ENCODE measurements at regions not wholly inside any gene's neighbourhood (a gene's known extent, or its start where the extent isn't known, plus 50 kb on each side); places are given as distances from the start of the nearest gene placed in this dataset.

DNA sequence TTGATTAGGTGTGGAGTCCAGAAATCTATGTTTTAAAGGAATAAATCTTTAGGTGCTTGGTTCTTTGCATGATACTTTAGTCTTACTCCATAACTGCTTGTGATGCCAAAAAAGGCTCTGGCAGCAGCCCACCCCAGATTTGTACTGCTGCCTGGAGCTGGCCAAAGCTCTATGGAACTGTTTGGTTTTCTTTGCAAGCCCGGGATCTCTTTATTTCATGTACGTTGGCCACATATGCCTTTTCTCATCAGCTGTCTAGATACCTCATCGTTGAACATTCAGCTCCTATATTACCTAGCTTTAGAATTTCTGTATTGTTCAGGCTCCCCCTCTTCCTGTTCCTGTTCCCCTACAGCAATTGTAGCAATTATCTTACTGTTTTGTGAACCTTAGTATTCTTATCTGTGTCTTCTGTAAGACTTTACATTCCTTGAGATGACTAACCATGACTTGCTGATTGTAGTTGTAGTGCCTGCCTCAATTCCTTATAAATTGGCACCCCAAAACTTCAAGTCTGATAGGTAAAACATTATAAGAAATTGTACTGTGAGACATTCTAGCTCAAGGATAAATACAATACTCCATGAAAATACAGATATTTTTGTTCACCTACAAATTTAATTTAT lies 199.4 kb upstream of the GPRIN3 start:
- Histone ChIP-seq H3K27me3 (no peaks in the 10 kb centered on the region), H3K4me3 (no peak overlapping the region), H3K9ac (ENCODE audit: low read depth in 2 of 2, low read length in 2 of 2) (no peak overlapping the region), H3K9me3 (no peaks in the 10 kb centered on the region), H3K4me1 (no peaks in the 10 kb centered on the region), H3K36me3 (no peaks in the 10 kb centered on the region), H3K27ac (no peak overlapping the region)
- DNase-seq: no peak
- no peak for TF ChIP-seq CTCF (IDR thresholded peaks at IDR 0.05)
- intact Hi-C loops (cut with DNase I): no loop called here

DNA sequence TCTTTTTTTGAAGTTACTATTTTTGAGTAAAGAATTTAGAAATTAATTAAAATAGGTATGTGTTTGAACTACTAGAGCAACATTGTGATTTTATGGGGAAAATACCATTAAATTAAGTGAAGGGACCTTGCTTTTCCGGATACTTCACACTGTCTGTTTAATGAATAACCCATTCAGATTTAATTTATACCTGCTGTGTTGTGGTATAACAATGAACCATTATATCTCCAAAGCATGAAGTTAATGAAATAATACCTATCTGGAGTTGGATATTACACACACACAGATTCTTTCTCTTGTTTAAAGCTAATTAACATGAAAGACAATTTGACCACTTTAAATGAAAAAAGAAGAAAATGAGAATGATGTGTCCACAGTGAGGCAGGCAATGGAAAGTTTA lies 195.0 kb upstream of the GPRIN3 start:
- Histone ChIP-seq H3K4me1 (no peaks in the 10 kb centered on the region), H3K9me3 (no peaks in the 10 kb centered on the region), H3K36me3 (no peaks in the 10 kb centered on the region), H3K4me3 (no peak overlapping the region), H3K27ac (no peak overlapping the region), H3K27me3 (no peaks in the 10 kb centered on the region), H3K9ac (ENCODE audit: low read depth in 2 of 2, low read length in 2 of 2) (no peak overlapping the region)
- intact Hi-C loops (cut with DNase I): no loop called here
- no peak for TF ChIP-seq CTCF (IDR thresholded peaks at IDR 0.05)
- no peak for DNase-seq

GRCh38 chr4:89497517-89498308 lies 190.1 kb upstream of the GPRIN3 start:
- Histone ChIP-seq H3K27me3 (no peaks in the 10 kb centered on the region), H3K9ac (ENCODE audit: low read depth in 2 of 2, low read length in 2 of 2) (no peak overlapping the region), H3K4me1 (no peaks in the 10 kb centered on the region), H3K4me3 (no peak overlapping the region), H3K27ac (peak overlapping the region; percentile 4), H3K9me3 (no peaks in the 10 kb centered on the region), H3K36me3 (no peaks in the 10 kb centered on the region)
- DNase-seq: peak; percentile 25
- TF ChIP-seq CTCF (IDR thresholded peaks at IDR 0.05): no peak
- intact Hi-C loops (cut with DNase I): no loop called here

DNA sequence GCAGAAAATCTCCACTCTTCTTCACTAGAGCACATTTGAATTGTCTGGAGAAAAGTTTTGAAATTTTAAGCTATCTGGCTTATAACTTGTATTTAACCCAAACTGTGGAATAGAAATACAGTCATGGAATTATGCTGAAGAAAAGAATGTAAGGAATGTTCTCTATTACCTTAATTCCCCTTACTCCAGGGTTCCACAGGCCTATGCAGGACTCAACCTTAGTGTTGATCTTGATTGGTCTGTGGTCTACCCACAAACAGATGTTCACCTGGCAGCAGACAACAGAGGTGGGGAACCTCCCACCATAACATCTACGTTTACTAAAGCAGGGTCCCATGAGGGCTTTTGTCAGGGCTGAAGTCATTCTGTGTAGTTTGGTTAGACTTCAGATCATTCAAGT lies 189.3 kb upstream of the GPRIN3 start:
- intact Hi-C loops (cut with DNase I): no loop called here
- TF ChIP-seq CTCF (IDR thresholded peaks at IDR 0.05): no peak
- no peak overlapping the region for H3K9ac ChIP-seq (ENCODE audit: low read depth in 2 of 2, low read length in 2 of 2)
- no peak for DNase-seq
- H3K4me3 ChIP-seq: no peak overlapping the region
- no peaks in the 10 kb centered on the region for H3K4me1 ChIP-seq
- H3K27ac ChIP-seq: no peak overlapping the region
- no peaks in the 10 kb centered on the region for H3K36me3 ChIP-seq
- no peaks in the 10 kb centered on the region for H3K9me3 ChIP-seq
- H3K27me3 ChIP-seq: no peaks in the 10 kb centered on the region

DNA sequence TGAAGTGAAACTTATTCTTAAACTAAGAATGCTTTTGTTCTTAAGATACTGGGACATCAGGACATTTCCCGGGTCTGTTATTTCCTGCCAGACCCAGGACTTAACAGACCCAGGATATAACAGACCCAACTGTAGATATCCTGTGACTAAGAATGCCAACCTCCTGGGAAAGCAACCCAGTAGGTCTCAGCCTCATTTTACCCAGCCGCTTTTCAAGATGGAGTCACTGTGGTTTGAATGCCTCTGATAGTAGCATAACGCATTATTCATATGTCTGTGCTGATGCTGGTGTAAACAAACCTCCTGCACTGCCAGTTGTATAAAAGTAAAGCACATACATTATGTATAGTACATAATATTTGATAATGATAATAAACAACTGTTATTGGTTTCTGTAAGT lies 185.8 kb upstream of the GPRIN3 start:
- Histone ChIP-seq H3K36me3 (no peaks in the 10 kb centered on the region), H3K4me1 (no peaks in the 10 kb centered on the region), H3K4me3 (no peak overlapping the region), H3K9ac (ENCODE audit: low read depth in 2 of 2, low read length in 2 of 2) (no peak overlapping the region), H3K27ac (no peak overlapping the region), H3K9me3 (no peaks in the 10 kb centered on the region), H3K27me3 (no peaks in the 10 kb centered on the region)
- no peak for DNase-seq
- intact Hi-C loops (cut with DNase I): no loop called here
- TF ChIP-seq CTCF (IDR thresholded peaks at IDR 0.05): no peak
